Erythroblast (primary cell): ENCODE measurements at regions not wholly inside any gene's neighbourhood (a gene's known extent, or its start where the extent isn't known, plus 50 kb on each side); places are given as distances from the start of the nearest gene placed in this dataset.

Experiments
- GATA1 ChIP-seq: IDR thresholded peaks from 2 replicates; pipeline ENCODE4 v1.6.1; 2011; ENCODE audit warnings: low read depth, mild to moderate bottlenecking, control low read depth, low read length, moderate library complexity
- POLR2A ChIP-seq: IDR thresholded peaks from 2 replicates; pipeline ENCODE4 v1.6.1; 2011; ENCODE audit warnings: mild to moderate bottlenecking, low read length

- TF ChIP-seq POLR2A (no peak), GATA1 (no peak)
Observed at GRCh38 chr18:54718408-54718773, 109.9 kb upstream of the RAB27B start.
